Midbrain (tissue), 1 donor: ENCODE measurements at regions not wholly inside any gene's neighbourhood (a gene's known extent, or its start where the extent isn't known, plus 50 kb on each side); places are given as distances from the start of the nearest gene placed in this dataset.
"Not testable (repeated sequence)": the region's sequence is repeated elsewhere in the genome, so short reads cannot be mapped to it uniquely, and the experiment has no call there.

ENCODE experiments used
- DNase-seq: peaks from one replicate; lab custom pipeline; 2025; lab: John Stamatoyannopoulos, UW

DNA sequence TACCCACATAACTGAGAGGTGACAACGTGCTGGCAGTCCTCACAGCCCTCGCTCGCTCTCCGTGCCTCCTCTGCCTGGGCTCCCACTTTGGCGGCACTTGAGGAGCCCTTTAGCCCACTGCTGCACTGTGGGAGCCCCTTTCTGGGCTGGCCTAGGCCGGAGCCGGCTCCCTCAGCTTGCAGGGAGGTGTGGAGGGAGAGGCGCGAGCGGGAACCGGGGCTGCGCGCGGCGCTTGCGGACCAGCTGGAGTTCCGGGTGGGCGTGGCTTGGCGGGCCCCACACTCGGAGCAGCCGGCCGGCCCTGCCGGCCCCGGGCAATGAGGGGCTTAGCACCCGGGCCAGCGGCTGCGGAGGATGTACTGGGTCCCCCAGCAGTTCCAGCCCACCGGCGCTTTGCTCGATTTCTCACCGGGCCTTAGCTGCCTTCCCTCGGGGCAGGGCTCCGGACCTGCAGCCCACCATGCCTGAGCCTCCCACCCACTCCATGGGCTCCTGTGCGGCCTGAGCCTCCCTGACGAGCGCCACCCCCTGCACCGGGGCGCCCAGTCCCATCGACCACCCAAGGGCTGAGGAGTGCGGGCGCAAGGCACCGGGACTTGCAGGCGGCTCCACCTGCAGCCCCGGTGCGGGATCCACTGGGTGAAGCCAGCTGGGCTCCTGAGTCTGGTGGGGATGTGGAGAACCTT is 630.1 kb upstream of the NXPH2 start:
- not testable (repeated sequence) for DNase-seq

DNA sequence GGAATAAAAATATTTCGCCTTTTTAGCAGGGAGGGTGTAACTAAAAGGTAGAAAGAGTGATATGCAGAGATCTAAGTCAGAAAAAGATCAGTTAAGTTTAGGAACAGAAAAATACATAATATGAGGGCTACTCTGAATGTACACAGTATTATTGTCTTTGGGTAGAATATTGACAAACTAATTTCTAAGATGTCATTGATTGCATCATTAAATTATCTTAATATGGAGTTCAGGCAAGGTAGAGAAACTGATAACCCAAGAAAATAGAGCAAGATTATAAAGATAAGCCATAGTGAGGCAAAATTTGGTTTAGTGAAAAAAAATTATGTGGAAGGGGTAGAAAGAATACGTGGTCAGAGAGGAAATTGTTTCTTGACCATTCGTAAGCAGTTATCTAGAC is 629.0 kb upstream of the NXPH2 start:
- DNase-seq = no peak

DNA sequence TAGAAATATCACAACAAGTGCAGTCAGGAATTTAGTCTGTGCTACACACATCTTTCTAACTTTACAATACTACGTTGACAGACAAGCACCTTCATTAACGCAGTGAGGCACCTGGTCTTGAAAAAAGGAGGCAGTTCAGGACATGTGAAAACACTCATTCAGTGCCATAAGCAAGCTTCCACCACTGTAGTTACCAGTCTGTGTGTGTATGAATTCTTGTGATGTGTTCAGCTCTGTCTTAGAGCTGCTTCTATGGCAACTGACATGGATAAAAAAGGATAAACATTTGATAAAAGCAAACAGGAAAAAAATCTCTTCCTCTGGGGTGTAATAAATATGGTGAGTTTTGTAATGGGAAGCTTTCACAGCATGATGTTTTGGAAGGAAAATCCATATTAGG is 623.8 kb upstream of the NXPH2 start:
- no peak for DNase-seq

DNA sequence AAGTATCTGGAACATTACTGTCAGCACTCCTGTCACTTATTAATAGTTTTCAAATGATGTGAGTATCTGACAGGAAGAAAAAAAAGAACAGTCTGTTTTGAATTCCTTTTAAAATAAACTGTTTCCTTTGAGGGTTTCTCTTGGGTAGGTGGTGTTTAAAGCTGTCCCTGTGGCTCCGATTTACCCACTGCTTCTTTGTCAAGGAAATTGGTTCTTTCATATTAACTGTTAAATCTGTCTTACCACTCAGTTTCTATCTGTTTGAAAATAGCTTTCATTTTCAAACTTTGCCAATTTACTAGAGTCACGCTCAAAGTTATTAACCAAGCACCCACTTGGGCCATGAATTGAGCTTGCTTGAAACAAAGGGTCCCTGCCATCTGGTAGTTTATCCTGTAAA is 614.6 kb upstream of the NXPH2 start:
- no peak for DNase-seq

DNA sequence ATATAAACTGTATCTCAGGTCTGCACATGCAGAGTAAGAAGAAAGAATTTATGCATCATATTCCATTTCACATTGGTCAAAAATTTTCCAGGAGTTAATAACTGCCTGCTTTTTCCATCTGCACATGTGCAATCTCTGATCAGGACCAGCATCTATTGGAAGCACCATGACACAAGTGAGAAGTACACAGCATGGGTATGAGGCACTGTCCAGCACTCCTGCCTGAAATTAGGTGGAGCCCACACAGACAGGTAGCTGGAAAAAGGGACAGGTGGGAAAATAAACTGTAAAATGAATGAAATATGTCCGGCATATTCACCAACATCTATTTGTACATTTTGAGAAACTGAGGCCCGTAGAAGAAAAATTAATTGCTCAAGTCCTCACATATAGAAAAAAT is 609.2 kb upstream of the NXPH2 start:
- no peak for DNase-seq

DNA sequence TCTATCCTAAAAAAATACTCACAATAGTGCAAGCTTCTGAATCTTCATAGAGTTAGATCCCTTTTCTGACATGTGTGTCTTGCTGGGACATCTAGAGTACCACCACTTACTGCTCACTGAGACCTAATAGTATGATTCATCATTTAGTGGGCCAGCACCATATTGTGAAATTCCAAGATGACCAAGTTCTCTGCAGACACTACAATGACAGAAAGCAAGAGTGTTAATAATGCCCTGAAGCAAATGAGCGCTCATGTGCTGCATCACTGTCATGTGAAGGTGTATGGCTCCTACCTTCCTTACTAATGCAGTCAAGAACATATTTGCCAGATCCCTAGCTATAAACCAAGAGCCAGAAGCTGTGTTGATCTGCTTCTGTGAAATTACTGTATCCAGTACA is 606.2 kb upstream of the NXPH2 start:
- no peak for DNase-seq

DNA sequence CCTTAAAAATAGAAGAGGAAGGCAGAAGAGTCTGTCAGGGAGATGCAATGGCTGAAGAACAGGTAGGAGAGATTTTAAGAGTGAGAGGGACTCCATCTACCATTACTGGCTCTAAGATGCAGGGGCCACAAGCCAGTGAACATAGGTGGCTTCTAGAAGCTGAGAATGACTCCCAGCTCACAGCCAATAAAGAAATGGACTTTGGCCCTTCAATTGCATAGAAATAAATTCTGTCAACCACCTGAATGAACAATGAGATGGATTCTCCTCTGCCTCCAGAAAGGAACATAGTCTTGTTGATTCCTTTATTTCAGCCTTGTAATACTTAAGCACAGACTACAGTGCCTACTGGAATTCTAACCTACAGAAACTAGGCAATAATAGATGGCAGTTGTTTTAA is 603.3 kb upstream of the NXPH2 start:
- no peak for DNase-seq

DNA sequence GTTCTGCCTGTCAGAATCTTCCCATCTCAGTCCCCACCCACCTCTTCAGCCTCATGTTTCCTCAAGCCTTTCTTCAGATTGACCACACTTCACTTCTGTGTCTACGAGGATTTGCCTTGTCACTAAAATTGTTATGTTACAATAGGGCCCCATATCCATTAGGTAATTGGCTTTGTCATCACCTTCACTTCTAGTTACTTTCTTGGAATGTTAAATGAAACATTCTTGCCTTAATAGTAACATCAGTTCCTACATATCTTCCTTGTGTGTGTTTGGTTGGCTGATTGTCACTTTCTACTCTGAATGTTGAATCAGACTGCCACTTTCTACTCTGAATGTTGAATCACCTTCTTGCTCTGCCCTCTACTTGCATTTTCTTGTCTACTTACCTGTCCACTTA is 599.9 kb upstream of the NXPH2 start:
- DNase-seq = no peak

DNA sequence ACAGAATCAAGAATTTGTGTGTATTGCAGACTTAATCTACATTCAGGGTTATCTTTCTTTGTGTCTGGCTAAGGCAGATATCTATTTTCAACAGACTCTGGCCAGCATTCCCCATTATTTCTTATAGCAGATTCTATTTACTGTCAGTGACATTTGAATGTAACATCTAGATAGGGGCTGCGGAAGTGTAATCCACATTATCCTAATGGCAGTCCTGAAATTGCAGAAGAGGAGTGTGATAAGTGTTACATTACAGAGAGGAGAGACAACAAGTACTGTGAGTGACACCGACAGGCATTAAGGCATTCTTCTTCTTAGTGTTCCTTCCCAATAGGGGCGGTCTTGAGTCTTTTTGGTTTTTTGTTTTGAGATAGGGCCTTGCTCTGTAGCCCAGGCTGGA is 598.2 kb upstream of the NXPH2 start:
- no peak for DNase-seq

DNA sequence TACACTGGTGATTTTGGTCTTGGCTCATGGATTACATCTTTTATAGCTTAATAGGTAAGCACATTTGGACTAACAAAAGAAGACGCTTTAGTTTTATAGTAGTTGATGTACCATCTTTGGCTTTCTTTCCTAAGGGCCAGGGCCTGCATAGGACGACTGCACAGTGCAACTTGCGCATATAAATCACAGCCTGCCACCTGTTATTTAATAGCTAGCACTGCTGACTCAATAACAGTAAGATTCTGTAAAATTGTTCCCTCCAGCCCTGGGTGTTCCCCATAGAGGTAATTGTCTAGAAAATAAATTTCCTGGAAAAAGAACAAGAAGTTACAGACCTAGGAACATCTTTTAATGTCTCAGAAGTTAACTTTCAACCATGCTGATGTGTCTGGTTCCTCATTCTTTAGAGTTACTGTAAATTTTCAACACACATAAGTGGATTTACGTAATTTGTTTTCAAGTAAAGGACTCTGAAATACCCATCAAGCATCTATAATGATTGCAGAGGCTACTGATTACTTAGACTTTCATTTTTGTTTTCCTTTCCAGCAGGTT is 594.2 kb upstream of the NXPH2 start:
- no peak for DNase-seq

DNA sequence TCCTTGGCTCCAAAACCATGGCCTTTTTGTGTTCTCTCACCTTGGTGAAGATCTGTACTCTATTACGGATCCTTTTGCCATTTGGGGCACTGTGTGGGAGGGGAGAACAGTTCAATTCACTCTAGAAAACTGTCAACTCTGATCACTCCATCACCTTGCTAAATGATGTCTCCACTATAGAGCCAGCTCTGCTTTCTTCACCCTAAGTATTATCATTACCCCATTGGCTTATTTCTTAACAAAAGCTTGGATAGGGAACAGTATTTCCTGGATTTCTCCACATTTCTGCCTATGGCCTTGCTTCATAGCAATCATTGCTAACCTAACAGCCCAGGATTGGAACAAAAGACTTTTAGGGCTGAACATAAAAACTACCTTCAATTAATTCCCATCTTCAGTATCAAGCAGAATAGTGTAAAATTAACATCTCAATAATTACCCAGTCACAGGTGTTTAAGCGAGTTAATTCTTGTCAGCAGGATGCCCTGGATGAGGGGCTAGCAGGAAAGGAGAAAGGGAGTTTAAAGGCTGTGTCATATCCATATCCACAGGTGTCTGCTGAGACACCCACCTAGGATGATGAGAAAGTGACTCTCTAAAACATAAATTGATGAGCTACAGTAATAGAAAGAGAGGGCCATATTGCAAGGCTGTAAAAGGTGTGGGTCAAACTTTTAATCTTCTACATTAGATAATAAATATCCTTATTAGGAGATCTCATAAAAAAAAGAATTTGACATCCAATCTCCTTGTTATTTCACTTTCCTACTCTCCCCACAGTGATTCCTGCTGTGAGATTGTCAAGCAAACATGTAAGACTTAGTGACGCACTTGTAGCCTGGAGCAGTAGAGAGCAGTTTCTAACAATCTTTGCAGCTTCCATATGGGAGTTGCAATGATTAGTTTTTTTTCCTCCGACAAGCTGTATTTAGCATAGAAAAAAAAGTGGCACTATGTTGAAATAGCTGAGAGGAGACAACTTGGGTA is 589.5 kb upstream of the NXPH2 start:
- DNase-seq = no peak

DNA sequence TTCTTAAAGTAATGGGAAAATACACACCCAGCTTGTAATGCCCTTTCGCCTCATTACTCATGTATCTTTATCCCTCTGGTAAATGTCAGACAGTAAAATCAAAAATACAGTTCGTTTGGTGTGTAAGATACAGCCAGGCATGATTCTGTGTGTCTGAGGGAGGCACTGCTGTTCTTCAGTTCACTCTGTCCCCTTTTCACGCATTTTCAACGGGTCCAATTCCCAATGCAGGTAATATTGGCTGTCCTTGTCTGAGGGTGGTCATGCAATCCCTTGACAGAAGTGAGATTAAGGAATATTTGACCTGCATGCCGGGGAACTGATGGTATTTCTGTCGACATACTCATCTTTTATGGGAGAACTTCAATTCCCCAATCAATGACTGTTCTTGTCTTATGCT is 587.2 kb upstream of the NXPH2 start:
- DNase-seq = no peak

DNA sequence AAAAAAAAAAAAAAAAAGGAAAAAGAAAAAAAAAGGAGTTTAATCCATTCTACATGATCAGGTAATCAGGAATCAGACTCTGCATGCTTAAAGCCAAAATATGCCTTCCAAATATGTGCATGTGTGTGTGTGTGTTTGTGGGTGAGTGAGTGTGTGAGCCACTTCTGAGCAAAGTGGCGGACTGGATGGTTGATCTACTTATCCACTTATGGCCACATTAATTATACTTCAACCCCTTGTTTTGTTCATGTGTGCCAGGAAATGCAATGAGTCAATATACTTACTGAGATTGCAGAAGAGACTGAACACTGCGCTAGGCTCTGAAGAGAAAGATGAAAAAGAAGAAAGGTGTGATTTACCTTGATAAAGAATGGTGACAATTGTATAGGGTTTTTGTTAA is 586.5 kb upstream of the NXPH2 start:
- DNase-seq = no peak

DNA sequence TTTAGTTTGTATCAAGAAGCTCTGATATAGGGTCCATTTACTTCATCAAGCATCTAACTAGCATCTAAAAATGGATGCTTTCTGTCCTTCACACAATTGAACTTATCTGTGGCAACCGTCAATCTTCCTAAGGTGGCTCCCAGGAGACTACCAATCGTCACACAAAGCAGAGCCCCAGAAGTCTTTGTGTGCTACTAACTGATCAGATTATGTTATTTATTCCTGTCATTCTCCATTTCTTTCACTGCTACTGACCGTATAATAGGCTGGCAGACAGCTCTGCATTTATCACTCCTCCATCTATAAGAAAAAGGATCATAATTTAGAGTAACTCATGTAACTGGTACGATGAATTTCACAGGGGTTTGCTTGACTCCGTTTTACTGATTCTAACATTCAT is 585.0 kb upstream of the NXPH2 start:
- no peak for DNase-seq

DNA sequence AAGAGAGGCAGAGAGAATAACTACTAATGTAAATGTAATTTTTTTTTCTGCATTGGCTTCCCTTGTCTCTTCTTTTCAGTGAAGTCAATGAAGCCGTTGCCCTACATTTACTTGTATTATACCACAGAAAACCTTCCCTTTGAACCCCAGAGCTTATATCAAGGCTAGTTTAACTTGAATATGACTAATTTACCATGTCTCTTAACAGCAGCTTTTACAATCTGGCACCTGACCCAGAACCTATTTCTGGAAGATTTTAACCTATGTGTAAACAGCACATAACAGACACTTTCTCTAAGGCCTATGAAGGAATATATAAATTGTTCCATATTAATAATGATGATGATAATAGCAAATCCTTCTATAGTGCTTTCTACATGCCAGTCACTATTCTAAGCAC is 580.5 kb upstream of the NXPH2 start:
- DNase-seq = no peak

DNA sequence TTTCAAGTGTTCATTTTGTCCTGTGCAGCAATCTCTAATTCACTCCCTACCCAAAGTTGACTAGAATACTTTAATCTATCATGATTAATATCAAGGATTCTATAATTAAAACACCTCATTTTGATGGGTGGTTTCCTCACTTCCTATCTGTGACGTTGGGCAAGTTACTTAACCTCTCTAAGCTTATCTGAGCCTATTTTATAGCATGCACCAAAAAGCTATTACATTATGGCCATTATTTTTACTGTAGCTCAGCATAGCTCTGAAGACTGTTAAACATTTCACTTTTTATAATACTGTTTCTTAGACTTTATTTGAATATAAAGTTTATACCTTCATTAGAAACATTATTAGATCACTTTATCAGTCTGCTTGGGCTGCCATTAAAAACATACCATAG is 579.6 kb upstream of the NXPH2 start:
- no peak for DNase-seq

DNA sequence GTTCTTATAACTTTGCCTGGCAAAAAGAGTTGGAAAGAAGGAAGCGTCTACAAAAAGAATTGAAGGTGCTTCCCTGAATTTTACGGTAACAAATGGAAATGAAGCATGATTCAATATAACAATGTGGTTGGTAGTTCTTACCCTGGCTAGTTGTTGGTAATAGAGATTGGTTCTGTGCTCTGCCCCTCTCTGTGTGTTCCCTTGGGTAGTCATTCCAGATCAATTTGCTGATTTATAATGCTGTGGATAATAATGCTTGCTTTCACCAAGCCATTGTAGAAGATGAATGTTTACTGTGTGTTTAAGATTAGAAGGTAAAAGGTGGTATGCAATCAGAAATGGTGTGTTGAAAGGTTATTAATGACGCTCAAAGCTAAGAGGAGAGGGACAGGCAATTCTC is 577.8 kb upstream of the NXPH2 start:
- DNase-seq = no peak

DNA sequence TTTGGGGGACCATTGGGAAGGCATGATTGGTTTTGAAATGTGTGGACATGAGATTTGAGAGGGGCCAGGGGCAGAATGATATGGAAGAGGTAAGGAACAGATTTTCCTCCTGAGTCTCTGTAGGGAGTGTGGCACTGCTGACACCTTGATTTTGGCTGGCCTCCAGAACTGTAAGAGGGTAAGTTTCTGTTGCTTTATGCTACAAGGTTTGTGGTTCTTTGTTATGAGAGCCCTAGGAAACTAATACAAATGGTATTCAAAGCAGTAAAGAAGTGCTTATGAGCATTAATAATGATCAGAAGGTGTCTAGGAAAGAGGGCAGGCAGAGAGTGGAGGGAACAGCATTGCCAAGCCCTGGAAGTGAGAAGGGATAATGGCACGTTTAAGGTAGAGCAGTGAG is 574.3 kb upstream of the NXPH2 start:
- no peak for DNase-seq

DNA sequence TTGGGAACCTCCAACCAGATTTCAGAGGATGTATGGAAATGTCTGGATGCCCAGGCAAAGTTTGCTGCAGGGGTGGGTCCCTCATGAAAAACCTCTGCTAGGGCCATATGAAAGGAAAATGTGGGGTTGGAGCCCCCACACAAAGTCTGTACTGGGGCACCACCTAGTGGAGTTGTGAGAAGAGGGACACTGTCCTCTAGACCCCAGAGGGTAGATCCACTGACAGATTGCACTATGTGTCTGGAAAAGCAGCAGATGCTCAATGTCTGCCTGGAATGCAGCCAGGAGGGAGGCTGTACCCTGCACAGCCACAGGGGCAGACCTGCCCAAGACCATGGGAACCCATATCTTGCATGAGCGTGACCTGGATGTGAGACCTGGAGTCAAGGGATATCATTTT is 573.7 kb upstream of the NXPH2 start:
- no peak for DNase-seq

DNA sequence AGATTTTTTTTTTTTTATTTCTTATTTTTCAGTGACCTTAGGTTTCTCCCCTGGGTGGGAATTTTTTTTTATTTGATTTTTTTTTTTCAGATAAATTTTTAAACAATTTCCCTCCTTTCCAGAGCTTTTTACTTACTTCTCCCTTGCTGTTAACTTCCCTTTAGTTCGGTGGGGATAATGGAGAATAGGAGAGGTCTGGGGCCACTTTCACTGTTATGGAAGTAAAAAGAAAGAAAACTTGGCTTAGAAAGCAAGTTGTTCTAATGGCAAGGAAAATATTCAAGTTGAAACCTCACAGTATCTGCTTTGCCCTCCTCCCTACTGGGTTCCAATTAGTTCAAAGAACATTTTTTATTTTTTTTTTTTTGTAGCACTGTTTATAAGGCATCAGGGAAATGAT is 537.1 kb upstream of the NXPH2 start:
- no peak for DNase-seq

DNA sequence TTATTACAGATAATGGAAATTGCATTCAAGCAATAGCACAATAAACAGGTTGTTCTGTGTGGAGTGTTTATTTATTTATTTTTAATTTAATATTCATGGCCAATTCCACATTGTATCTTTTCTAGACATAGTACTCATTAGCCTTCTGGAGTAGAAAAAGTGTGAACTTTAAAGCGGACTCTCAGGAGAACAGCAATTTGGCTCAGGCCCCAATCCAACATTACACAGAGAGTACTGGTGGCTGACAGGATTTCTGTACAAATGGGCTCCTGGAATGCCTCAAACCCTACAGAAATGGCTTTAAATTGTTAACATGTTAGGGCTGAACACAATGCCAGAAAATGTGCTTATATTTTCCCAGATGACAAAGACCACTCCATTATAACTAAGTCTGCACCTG is 533.9 kb upstream of the NXPH2 start:
- DNase-seq = no peak

DNA sequence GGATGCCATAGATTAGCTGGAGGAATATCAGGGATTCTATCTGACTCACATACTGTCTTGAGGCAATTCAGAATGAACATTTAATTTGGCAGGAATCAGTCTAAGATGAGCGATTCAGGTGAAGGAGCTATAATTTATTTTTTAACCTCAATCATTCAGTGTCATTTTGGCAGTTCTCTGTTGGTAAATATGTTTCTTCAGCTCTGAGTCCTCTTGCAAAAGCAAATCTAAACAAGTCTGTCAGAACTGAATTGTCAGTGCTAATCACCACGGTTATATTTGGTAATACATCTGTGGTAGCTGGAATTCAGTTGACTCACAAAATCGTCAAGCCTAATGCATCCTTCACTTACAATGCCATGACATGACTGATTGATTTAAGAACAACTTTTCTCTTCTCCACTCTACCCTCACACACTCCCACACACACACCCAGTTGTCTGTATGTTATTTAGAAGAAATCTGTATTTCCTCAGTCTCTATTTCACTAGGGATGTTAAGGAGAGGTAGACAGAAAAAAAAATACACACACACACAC is 516.6 kb upstream of the NXPH2 start:
- no peak for DNase-seq

DNA sequence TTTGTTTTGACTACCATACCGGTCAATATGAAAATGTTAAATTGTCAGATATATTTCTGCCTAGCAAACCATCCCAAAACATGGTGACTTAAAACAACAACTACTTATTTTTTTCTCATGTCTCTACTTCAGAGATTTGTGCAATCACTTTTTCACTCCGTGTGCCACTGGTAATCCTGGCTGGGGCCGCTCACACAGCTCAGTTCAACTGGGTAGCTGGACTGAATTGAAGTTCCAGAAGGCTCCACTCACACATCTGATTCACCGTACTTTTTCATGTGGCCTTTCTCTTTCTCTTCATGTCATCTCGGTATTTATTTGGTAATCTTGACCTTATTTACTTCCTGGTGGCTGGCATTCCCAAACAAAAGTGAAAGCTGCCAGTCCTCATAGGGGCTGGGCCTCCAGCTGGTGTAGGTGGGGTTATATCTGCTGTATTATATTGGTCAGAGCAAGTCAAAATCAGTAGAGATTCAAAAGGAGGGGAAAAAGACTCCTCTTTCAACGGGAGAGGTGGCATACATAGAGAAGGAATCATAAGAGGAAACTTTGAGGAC is 513.9 kb upstream of the NXPH2 start:
- DNase-seq = no peak
